HG03342 (cell line): ENCODE measurements at regions not wholly inside any gene's neighbourhood (a gene's known extent, or its start where the extent isn't known, plus 50 kb on each side); places are given as distances from the start of the nearest gene placed in this dataset.
"Not testable (repeated sequence)": the region's sequence is repeated elsewhere in the genome, so short reads cannot be mapped to it uniquely, and the experiment has no call there.

Source experiments
- ATAC-seq: cut with Tn5 transposase; IDR thresholded peaks from one replicate; pipeline ENCODE4 v1.9.1; 2021; ENCODE audit warnings: mild to moderate bottlenecking, moderate library complexity; ENCODE audit not compliant: unreplicated experiment

- ATAC-seq, result peak; percentile 69
These were observed 157.6 kb upstream of the CCNH start for GRCh38 chr5:87570366-87570765.

GRCh38 chr5:87562068-87562467, 149.3 kb upstream of the CCNH start:
- no peak for ATAC-seq

DNA sequence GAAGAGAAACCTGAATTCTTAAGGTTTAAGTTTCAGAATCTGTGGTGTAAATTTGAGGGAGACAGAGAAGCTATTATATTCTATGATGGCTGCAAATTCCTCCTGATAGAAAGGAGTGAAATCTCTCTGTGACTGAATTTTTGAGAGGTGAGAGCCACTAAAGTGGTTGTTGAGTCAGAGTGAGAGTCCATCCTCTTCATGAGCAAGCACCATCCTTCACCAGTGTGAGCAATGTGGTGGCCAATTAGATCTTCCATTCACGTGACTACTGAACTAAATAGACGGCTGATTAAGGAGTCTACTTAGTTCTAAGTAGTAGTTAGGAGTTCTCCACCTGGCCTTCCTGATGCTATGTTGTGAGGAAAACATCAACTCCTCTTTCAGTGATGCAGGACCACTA, 147.8 kb upstream of the CCNH start:
- ATAC-seq, result no peak

DNA sequence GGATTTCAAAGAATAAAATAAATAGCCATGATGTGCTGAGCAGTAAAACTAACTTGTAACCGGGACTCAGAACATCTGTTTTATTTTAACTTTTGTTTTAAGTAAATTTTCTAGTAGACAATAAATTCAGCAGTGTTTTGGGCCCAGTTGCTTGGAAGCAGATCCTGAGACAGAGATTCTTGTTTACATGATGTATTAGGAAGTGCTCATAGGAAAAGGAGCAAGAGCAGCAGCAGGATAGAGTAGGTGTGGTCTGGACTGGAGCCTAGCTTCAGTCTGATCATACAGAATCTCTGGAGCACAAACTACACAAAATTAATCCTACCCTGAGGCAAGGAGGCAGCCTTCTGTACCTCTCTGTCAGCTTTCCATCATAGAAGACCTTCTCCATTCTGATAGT, 139.2 kb upstream of the CCNH start:
- ATAC-seq, result no peak

DNA sequence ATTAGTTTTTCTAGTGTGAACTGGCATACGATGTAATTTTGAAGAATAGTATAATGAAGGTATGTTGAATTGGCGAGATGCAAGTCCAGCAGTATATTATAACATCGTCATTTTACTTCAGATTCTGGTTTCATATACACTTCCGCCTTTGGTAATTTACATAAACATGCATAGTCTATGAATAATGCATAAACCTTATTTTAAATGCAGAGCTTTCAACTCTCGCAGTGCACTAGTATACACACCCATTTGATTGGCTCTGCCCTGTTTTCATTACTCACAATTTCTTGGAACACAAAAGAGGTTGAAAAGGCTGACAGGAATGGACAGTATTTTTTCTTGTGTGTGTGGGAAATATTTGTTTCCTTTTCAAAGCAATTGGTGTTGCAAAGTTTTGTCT, 128.9 kb upstream of the CCNH start:
- ATAC-seq, result no peak

GRCh38 chr5:87541033-87541432, 128.3 kb upstream of the CCNH start:
- ATAC-seq, result no peak

- no peak for ATAC-seq
These were observed 127.1 kb upstream of the CCNH start for GRCh38 chr5:87539839-87540238.

GRCh38 chr5:87536365-87536764, 123.6 kb upstream of the CCNH start:
- ATAC-seq, result no peak

- ATAC-seq, result no peak
These were observed 123.0 kb upstream of the CCNH start for GRCh38 chr5:87535706-87536105.

- ATAC-seq, result no peak
These were observed 116.9 kb upstream of the CCNH start for GRCh38 chr5:87529486-87530076.

DNA sequence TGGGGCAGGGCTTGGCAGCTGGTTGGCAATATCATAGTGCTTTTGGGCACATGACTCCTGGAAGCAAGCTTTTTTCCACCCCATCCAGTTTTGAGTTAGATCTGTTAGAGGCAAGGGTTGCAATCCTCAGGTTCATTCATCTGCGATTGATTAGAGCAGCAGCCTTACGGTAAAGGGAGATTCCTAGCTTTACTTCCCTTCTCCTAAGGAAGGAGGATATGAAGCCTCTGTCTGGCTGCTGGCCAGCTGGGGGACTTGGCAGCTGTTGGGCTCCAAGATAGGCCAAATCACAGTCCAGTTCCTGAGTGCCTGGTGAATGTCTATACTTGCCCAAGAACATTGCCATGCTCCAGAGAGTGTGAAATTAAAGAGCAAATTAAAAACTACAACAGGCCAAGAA, 113.4 kb upstream of the CCNH start:
- ATAC-seq, result no peak

GRCh38 chr5:87524217-87524616, 111.5 kb upstream of the CCNH start:
- ATAC-seq, result no peak

- ATAC-seq, result not testable (repeated sequence)
These were observed 99.0 kb upstream of the CCNH start for GRCh38 chr5:87511778-87512177.

- no peak for ATAC-seq
These were observed 90.3 kb upstream of the CCNH start for GRCh38 chr5:87503004-87503403.

- ATAC-seq, result no peak
These were observed 87.0 kb upstream of the CCNH start for GRCh38 chr5:87499478-87500410.
